ENCODE measurements at regions not wholly inside any gene's neighbourhood (a gene's known extent, or its start where the extent isn't known, plus 50 kb on each side); places are given as distances from the start of the nearest gene placed in this dataset.
"Not testable (repeated sequence)": the region's sequence is repeated elsewhere in the genome, so short reads cannot be mapped to it uniquely, and the experiment has no call there.

DNA sequence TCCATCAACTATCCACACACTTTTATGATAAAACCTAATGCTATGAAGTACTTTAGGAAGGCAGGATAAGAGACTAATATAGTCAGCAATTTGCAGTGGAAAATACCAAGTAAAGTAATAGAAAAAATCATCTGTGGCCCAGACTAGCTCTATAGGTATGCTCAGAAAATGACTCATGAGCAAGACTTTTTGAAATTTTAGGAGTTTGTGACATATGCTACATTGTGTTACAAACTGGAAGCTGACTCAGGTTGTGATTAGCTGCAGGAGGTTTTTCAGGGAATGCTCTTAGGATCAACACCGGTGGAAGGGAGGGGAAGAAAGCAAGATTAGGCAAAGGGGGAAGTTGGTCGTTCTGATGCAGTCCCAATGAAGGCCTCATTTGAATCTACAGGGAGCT is 56.1 kb downstream of the FEZF1 start:
- H3K9me3 Mint-ChIP-seq = no peaks in the 10 kb centered on the region
- ChIA-PET CTCF (no interaction called here), POLR2A (no interaction called here)
- no peaks in the 10 kb centered on the region for H3K36me3 Mint-ChIP-seq (ENCODE audit: low read depth)
- H3K27me3 Mint-ChIP-seq = no peaks in the 10 kb centered on the region
- no peak for DNase-seq
- no peaks in the 10 kb centered on the region for H3K4me1 Mint-ChIP-seq
- no peak overlapping the region for H3K27ac Mint-ChIP-seq
- no peak overlapping the region for H3K4me3 Mint-ChIP-seq

DNA sequence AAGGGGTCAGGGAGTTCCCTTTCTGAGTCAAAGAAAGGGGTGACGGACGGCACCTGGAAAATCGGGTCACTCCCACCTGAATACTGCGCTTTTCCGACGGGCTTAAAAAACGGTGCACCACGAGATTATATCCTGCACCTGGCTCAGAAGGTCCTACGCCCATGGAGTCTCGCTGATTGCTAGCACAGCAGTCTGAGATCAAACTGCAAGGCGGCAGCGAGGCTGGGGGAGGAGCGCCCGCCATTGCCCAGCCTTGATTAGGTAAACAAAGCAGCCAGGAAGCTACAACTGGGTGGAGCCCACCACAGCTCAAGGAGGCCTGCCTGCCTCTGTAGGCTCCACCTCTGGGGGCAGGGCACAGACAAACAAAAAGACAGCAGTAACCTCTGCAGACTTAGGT is 65.8 kb downstream of the FEZF1 start:
- H3K36me3 Mint-ChIP-seq (ENCODE audit: low read depth); H3K27me3 Mint-ChIP-seq; H3K27ac Mint-ChIP-seq; H3K4me3 Mint-ChIP-seq; CTCF ChIA-PET; H3K9me3 Mint-ChIP-seq; H3K4me1 Mint-ChIP-seq; DNase-seq; POLR2A ChIA-PET: not testable (repeated sequence)

DNA sequence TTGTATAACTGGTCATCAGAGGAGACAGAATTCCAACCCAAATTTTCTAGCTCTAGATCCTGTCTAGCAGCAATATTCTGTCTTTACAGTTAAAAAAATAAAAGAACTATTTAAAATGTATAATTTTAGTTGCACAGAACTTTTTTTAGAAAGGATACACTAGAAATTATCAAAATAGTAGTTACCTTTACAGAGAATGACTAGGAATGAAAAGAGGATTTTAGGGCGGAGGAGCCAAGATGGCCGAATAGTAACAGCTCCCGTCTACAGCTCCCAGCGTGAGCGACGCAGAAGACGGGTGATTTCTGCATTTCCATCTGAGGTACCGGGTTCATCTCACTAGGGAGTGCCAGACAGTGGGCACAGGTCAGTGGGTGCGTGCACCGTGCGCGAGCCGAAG is 66.3 kb downstream of the FEZF1 start:
- DNase-seq; POLR2A ChIA-PET; H3K27me3 Mint-ChIP-seq; H3K4me3 Mint-ChIP-seq; H3K4me1 Mint-ChIP-seq; H3K36me3 Mint-ChIP-seq (ENCODE audit: low read depth); H3K27ac Mint-ChIP-seq; H3K9me3 Mint-ChIP-seq: not testable (repeated sequence)
- CTCF ChIA-PET = interaction anchor here (0.6 kb wide), 1 partner anchor 19 kb away, joined by 3 read pairs; no protein-coding TSS in a partner anchor

DNA sequence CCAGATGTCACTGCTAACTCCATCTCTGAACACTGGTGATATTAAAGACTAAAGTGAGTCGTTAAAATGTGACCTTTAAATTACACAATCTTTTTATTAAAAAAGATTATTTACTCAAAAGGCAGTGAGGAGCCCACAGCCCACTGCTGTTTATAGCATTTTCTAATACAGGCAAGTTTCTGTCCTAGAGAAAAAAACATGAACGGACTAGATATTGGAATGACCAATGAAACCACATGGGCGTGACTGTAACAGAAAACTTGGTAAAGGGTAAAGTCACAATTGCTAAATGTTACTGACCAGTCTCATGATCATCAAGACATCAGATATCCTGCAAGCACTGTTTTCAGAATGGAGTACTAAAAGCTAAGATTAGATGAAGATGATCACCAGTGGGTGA is 78.7 kb downstream of the FEZF1 start:
- CTCF ChIA-PET = no interaction called here
- no peaks in the 10 kb centered on the region for H3K36me3 Mint-ChIP-seq (ENCODE audit: low read depth)
- H3K4me3 Mint-ChIP-seq = no peak overlapping the region
- H3K27ac Mint-ChIP-seq = no peak overlapping the region
- H3K27me3 Mint-ChIP-seq = no peaks in the 10 kb centered on the region
- no peaks in the 10 kb centered on the region for H3K9me3 Mint-ChIP-seq
- DNase-seq = no peak
- no peaks in the 10 kb centered on the region for H3K4me1 Mint-ChIP-seq
- POLR2A ChIA-PET = no interaction called here

DNA sequence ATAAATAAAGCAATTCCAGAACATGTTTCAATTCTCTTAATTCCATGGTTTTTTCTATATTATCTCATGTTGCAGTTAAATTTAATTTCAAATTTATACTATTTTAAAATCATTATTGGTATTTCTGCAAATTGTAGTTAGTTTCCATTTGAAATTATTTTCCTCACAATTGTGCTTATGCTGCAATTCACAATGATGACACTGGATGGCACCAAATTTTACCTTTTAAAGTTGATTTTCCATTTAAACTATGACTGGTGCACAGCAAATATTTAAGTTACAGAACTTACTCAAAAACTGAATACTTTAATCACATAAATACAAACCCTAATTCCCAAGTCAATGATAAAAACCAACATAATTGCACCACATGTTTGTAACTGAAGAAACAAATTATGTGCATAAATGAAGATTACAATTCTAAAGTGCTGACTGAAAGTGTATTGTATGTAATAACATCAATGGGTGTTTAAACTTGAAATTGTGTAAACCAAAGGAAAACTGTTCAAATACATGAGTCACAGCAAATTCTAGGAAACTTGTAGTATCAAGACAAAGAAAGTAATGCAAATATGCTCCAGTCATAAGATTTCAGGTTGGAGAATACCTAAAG is 75.3 kb upstream of the AASS start:
- H3K27me3 Mint-ChIP-seq = no peaks in the 10 kb centered on the region
- DNase-seq = no peak
- H3K4me3 Mint-ChIP-seq = no peak overlapping the region
- H3K4me1 Mint-ChIP-seq = no peaks in the 10 kb centered on the region
- ChIA-PET POLR2A (no interaction called here), CTCF (no interaction called here)
- H3K27ac Mint-ChIP-seq = no peak overlapping the region
- H3K36me3 Mint-ChIP-seq (ENCODE audit: low read depth) = no peaks in the 10 kb centered on the region
- H3K9me3 Mint-ChIP-seq = no peaks in the 10 kb centered on the region

DNA sequence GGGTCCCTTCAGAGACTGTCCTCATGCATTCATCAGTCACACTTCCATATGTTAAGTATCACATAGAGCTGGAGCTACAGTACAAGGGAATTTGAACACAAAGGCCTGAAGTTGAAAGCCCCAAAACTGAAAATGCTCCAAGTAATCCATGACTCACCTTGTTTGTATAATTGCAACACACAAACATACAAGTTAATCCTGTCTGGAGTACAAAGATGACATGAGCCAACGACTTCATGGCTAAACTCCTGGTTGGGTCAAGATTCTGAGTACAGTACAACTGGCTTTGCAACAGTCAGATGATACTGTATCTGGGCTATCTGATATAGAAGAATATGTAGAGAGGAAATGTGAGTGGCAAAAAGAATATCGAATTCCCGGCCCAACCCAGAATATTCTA is 73.1 kb upstream of the AASS start:
- Mint-ChIP-seq H3K4me1 (no peaks in the 10 kb centered on the region), H3K27ac (no peak overlapping the region), H3K9me3 (no peaks in the 10 kb centered on the region), H3K36me3 (ENCODE audit: low read depth) (no peaks in the 10 kb centered on the region), H3K4me3 (no peak overlapping the region), H3K27me3 (no peaks in the 10 kb centered on the region)
- ChIA-PET CTCF (no interaction called here), POLR2A (no interaction called here)
- no peak for DNase-seq

DNA sequence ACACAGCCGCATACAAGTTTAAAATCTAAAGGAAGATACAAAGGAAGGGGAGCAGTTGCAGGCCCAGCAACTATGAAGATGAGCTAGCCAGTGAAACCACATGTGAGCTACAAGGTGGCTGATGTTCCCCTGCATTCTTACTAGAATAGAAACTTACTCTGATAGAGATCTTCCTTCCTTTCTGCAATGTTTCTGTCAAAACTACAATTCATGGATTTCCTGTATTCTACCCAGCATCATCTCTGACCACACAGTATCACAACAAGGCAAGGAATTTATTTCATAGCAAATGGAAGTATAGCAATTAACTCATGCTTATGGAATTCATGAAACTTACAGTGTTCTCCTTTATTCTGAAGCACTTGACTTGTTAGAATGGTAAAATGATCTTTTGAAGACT is 68.7 kb upstream of the AASS start:
- CTCF ChIA-PET = no interaction called here
- H3K4me3 Mint-ChIP-seq = no peak overlapping the region
- H3K27ac Mint-ChIP-seq = no peak overlapping the region
- H3K36me3 Mint-ChIP-seq (ENCODE audit: low read depth) = no peaks in the 10 kb centered on the region
- H3K27me3 Mint-ChIP-seq = no peaks in the 10 kb centered on the region
- POLR2A ChIA-PET = no interaction called here
- H3K4me1 Mint-ChIP-seq = no peaks in the 10 kb centered on the region
- no peak for DNase-seq
- H3K9me3 Mint-ChIP-seq = no peaks in the 10 kb centered on the region

DNA sequence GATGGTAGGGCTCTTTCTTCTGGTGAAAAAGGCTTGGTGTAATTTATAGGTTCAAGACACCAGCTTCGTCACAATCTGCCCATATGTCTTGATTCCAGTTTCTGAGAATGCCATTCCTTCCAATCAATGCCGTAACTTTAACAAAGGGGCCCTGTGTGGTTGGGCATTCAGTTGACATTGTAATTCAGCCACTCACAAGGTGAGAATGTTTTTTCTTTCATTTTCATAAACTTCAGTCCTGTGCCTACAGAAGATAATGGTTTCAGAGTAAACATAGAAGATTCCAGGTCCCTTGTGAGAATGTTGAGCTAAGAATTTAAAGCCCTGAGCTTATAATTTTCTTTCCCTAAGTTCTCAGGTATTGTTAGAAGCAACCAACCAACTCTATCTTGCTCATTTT is 67.3 kb upstream of the AASS start:
- Mint-ChIP-seq H3K27me3 (no peaks in the 10 kb centered on the region), H3K9me3 (no peaks in the 10 kb centered on the region), H3K36me3 (ENCODE audit: low read depth) (no peaks in the 10 kb centered on the region), H3K27ac (no peak overlapping the region), H3K4me1 (no peaks in the 10 kb centered on the region), H3K4me3 (no peak overlapping the region)
- ChIA-PET POLR2A (no interaction called here), CTCF (no interaction called here)
- DNase-seq = no peak

DNA sequence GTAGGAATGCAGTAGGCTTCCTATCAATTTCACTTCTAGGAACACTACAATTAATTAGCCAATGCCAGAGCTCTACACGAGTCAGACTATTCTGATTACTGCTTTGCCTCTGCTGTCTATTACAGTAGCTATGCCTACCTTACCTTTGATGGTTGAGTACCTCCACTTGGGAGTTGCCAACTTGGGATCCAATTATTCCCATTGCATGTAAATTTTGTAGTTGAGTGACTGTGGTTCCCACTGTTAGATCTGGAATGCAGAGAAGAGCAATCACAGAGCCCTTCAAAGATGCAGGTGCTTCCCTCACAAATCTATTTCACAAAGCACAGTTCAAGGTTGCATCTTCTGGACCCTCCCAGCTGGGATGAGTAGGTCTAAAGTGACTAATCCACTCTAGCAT is 62.9 kb upstream of the AASS start:
- POLR2A ChIA-PET = no interaction called here
- no peak overlapping the region for H3K4me3 Mint-ChIP-seq
- no peak overlapping the region for H3K27ac Mint-ChIP-seq
- H3K4me1 Mint-ChIP-seq = no peaks in the 10 kb centered on the region
- H3K27me3 Mint-ChIP-seq = no peaks in the 10 kb centered on the region
- no peak for DNase-seq
- H3K9me3 Mint-ChIP-seq = peaks cover 2% of the 10 kb centered on the region
- no peaks in the 10 kb centered on the region for H3K36me3 Mint-ChIP-seq (ENCODE audit: low read depth)
- CTCF ChIA-PET = no interaction called here

DNA sequence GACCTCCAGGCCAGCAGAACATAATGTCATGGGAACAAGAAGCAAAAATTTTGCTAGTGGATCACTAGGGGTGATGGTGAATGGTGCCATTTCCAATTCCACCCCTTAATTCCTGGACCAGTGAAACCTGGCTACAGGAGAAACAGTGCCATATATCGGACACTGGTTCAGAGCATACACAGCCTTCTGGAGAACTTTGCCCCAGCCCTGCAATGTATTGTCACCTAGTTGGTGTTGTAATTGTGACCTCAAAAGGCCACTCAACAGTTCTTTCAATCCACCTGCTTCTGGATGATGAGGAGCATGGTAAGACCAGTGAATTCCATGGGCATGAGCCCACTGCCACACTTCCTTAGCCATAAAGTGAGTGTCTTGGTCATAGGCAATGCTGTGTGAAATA is 59.8 kb upstream of the AASS start:
- Mint-ChIP-seq H3K9me3 (peaks cover 2% of the 10 kb centered on the region), H3K4me1 (no peaks in the 10 kb centered on the region), H3K27ac (no peak overlapping the region), H3K4me3 (no peak overlapping the region), H3K27me3 (no peaks in the 10 kb centered on the region), H3K36me3 (ENCODE audit: low read depth) (no peaks in the 10 kb centered on the region)
- no peak for DNase-seq
- POLR2A ChIA-PET = no interaction called here
- CTCF ChIA-PET = no interaction called here

DNA sequence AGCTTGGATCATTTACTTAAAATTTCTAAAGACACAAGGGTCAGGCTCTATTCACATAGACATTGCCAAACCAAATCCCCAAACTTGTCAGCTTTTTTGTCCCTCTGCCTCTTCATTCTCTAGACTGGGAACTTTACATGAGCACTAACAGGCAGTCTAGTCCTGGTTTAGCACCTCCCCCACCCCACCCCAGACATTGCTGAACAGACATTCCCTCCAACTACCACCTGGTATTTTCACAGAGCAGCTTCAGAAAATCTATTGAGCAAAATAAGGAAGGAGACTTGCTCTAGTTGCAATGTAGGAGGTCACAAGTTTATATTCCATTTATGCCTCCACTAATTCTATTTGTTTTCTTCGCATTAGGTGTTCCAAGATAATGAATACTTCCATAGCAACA is 56.8 kb upstream of the AASS start:
- no peak overlapping the region for H3K4me3 Mint-ChIP-seq
- no peaks in the 10 kb centered on the region for H3K36me3 Mint-ChIP-seq (ENCODE audit: low read depth)
- DNase-seq = no peak
- H3K27ac Mint-ChIP-seq = no peak overlapping the region
- H3K4me1 Mint-ChIP-seq = no peaks in the 10 kb centered on the region
- no peaks in the 10 kb centered on the region for H3K27me3 Mint-ChIP-seq
- peaks cover 2% of the 10 kb centered on the region for H3K9me3 Mint-ChIP-seq
- CTCF ChIA-PET = interaction anchor here (0.7 kb wide), 1 partner anchor 175 kb away, joined by 5 read pairs; no protein-coding TSS in a partner anchor
- POLR2A ChIA-PET = no interaction called here

DNA sequence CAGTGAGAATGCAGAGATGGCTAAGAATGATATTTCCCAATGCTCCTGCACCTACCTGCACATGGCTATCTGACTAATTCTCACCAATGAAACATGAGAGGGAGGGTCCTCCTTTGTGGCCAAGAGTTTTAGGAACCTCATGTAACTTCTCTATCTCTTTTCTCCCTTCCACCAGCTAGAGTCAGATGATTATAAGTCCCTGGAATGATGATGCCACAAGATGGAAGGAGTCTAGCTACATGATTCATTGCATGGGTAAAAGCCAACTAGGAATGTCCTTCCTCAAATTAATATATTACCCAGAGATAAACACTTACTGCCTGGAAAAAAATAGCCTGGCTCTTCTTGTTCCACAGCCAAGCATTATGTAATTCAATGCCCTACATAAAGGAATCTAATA is 55.1 kb upstream of the AASS start:
- H3K36me3 Mint-ChIP-seq (ENCODE audit: low read depth) = no peaks in the 10 kb centered on the region
- H3K4me3 Mint-ChIP-seq = no peak overlapping the region
- no peaks in the 10 kb centered on the region for H3K27me3 Mint-ChIP-seq
- H3K27ac Mint-ChIP-seq = no peak overlapping the region
- no peak for DNase-seq
- ChIA-PET POLR2A (interaction anchor here (0.6 kb wide), 1 partner anchor 107 kb away, joined by 4 read pairs; no protein-coding TSS in a partner anchor), CTCF (no interaction called here)
- no peaks in the 10 kb centered on the region for H3K9me3 Mint-ChIP-seq
- H3K4me1 Mint-ChIP-seq = no peaks in the 10 kb centered on the region

DNA sequence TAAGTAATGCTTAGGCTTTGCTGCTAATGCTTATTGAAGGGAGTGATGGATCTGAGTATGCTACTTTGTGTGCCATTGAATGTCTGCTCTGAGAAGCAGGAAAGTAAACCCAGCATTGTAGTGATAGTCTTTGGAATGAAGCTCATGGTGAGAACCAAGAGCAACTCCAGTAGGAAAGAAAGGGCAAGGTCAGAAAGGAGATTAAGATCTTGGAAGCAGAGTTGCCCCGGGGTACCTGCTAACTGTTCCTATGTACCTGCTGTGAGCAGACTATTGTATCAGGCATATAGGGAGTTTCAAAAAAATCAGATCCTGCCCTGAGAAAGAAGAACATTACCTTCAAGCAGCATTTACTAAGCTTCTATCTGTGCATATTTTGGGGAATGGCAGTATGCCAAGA is 54.5 kb upstream of the AASS start:
- ChIA-PET CTCF (no interaction called here), POLR2A (no interaction called here)
- H3K27ac Mint-ChIP-seq = no peak overlapping the region
- no peaks in the 10 kb centered on the region for H3K36me3 Mint-ChIP-seq (ENCODE audit: low read depth)
- H3K27me3 Mint-ChIP-seq = no peaks in the 10 kb centered on the region
- DNase-seq = no peak
- no peaks in the 10 kb centered on the region for H3K9me3 Mint-ChIP-seq
- no peaks in the 10 kb centered on the region for H3K4me1 Mint-ChIP-seq
- H3K4me3 Mint-ChIP-seq = no peak overlapping the region
